IPS DF 4.7 (cell line): ENCODE measurements at regions not wholly inside any gene's neighbourhood (a gene's known extent, or its start where the extent isn't known, plus 50 kb on each side); places are given as distances from the start of the nearest gene placed in this dataset.

ENCODE experiments used
- DNase-seq: peaks from one replicate; pipeline ENCODE4 v3.0.0-alpha.2; 2013; ENCODE audit warnings: low spot score; ENCODE audit errors: extremely low read depth

DNA sequence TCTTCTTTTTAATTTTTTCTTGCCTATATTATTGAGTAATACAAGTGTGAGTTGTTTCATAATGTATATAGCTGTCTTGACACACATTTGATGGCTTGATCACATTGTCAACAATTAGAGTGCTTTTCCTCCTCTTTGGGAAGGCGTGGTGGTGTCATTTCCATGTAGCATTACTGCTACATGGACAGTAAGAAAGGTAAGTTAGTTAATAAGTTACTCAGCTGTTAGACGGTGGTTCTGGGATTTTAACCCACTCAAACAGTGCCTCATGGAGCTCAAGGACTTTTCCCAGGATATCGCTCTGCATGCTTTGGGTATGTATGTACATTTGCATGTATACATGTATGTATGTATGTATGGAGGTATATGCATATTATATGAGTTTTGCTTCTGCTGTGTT lies 94.6 kb downstream of the HAPSTR1 start:
- no peak for DNase-seq

DNA sequence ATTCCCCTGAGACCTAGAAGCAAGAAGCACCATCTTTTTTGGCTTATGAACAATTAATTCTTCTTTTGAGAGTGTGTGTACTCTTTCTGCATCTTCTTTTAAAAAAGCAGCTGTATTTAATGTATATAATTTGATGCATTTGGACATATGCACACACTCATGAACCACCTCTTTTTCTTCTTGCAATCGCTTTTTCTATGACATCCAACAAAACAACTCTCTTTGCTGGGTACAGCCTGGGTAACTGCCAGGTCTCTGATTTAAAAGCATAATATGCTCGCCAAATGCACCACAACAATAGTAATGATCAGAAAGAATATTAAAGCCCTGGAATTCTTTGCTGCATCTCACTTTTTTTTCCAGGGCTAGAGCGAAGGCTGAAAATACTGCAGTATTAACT lies 97.3 kb downstream of the HAPSTR1 start:
- DNase-seq = no peak

DNA sequence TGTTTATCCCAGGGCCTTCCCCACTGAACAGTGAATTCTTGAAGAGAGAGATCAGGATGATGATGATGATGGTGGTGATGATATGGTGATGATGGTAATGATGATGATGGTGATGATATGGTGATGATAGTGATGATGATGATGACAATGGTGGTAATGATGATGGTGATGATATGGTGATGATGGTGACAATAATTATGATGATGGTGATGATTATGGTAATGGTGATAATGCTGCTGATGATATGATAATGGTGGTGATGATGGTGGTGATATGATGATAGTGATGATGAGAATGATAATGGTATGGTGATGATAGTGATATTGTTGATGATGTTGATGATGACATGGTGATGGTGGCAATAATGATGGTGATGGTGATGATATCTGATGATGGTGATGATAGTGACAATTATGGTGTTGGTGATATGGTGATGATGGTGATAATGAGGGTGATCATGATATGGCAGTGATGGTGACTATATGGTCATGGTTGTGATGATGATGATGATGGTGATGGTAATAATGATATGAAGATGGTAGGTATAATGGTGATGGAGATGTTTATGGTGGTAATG lies 99.9 kb downstream of the HAPSTR1 start:
- no peak for DNase-seq

DNA sequence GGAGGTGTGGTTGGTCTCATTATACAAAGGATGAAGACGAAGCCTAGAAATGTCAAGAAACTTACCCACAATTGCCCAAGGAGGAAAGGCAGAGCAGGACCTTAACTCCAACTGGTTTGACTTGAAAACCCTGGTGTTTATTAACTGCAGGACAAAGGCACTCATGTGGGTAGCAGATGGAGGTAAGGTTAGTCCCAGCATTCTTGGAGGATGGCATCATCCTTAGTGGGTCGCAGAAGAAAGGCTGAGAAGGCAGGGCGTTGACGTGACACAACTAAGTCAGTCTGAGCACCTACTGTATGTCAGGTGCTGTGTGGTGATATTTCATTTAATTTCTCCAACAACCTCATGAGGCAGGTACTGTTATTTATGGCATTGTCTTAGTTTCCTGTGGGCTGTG lies 101.3 kb downstream of the HAPSTR1 start:
- DNase-seq = no peak

DNA sequence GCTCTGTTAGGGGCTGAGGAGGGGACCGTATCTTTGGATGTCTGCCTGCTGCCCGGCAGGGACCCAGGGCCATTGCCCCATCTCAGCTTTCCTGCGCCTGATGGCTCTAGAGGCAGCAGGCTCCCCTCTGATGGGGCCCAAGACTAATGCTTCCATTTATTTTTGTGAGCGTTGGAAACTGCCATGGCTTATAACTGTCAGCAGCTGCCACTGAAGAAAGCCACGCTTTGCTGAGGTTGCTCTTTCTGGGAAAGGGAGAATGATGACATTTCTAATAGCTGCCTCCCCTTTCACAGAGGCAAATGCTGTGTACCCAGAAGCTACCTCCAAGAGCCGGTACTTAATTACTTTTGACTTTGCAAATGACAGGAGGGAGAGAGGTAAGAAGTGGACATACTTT lies 103.8 kb downstream of the HAPSTR1 start:
- no peak for DNase-seq

DNA sequence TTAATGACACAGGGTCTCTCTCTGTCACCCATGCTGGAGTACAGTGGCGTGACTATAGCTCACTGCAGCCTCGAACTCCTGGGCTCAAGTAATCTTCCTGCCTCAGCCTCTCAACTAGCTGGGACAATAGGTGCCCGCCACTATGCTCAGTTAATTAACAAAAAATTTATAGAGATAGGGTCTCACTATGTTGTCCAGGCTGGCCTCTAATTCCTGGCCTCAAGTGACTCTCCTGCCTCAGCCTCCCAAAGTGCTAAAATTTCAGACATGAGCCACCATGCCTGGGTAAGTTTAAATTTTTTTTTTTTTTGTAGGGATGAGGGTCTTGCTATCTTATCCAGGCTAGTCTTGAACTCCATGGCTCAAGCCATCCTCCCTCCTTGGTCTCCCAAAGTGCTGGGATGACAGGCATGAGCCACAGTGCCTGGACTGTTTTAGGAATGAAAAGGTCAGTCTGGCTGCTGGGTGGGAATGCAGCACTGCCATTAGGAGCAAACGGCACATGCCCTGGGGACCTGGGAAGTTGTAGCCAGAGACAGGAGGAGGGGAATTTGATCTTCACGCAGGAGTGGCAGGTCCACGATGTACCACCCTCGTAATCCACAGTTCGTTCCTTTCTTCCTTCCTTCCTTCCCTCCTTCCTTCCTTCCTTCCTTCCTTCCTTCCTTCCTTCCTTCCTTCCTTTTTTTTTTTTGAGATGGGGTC lies 106.7 kb downstream of the HAPSTR1 start:
- no peak for DNase-seq

DNA sequence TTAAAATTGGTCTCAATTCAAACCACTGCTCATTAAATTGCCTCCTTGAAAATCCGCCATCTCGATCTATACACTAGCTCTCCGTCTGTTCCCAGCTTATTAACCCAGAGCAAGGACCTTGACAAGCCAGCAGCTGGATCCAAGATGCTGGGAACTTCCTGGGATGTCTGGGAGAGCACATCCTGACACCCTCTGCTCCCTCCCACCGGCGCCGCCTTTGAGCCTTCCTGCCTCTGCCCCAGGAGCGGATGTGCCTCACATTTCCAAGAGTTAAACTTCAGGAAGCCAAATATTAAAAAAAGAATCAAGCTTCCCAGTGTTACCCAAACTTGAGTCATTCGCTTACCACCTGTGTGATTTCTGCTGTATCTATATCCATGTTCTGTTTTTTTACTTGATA lies 107.9 kb downstream of the HAPSTR1 start:
- DNase-seq = no peak

DNA sequence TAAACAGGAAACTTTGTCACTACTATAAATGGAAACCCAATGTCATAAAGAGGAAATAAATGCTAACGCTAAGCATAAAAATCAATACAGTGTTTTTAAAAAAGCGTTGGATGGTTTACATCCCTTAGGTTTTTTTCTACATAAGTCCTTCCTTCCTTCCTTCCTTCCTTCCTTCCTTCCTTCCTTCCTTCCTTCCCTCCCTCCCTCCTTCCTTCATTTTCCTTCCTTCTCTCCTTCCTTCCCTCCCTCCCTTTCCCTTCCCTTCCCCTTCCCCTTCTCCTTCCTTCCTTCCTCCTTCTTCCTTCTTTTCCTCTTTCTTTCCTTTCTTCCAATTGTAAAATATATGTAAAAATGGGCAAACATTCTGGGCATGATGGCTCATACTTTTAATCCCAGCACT lies 108.3 kb downstream of the HAPSTR1 start:
- no peak for DNase-seq

DNA sequence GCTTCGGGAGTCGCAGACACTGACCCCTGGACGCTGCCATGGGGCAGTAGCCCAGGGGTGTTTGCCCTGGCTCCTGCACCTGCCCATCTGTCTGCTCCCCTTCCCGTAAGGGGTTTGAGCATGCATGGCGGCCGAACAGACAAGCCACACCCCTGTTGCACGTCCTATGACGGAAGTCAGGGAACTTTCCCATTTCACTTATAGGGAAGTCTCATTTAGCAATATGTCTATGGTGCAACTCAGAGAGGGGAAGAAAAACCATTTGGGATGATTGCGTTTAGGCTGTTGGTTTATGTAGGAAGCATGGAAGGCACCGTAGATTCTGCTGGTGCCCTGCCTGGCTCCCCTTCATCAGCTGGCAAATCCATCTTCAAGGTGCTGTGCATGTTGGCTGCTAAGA lies 112.5 kb downstream of the HAPSTR1 start:
- no peak for DNase-seq

DNA sequence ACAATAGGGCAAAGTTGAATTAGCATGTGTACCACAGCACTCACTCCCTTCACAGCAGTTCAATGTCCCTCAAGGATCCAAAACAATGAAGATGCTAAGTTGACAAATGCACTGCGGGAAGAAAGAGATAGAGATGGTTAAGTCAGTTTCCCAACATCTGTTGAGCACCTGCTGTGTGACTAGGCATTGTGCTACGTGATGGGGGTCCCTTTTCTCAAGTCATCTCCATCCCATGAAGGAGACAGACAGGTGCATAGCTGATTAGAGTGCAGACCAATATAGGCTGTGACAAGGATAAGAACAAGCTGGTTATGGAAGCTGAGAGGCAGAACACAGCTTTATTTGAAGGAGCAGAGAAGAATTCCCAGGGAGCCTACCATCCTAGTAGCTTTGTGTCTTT lies 114.2 kb downstream of the HAPSTR1 start:
- DNase-seq = no peak

DNA sequence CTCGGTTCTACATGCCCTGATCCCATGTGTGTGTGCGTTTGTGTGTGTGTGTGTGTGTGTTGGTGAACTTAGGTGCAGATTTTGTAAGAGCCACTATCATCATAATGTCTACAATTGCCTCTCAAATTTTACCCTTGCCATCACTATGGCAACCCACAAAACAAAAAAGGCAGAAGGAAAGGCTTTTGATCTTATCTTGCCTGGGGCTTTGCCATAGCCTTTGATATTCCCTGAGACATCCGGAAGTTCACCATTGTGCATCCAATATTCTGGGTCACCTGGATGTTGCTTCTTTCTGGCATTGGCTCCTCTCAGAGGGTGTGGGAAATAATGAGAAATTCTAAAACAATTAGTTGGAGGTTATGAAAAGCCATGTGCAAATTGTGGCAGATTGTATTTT lies 114.7 kb downstream of the HAPSTR1 start:
- no peak for DNase-seq

DNA sequence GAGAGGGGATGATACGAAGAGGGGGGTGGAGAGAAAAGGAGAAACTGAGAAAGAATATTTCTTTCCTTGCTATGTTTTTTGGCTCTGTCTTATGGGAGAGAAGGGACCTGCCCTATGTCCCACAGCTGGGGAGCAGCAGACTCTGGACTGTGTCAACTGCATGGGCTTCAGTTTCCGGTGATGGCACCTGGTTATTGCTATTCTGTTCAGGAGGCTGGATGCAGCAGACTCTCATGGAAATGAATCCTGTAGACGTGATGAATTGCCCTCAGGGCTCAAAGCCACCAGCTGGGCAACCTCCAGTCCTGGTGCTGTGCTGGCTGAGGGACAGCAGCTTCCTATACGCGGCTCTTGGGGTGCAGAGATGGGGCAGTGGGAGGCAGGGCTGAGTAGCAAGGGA lies 121.2 kb downstream of the HAPSTR1 start:
- no peak for DNase-seq

DNA sequence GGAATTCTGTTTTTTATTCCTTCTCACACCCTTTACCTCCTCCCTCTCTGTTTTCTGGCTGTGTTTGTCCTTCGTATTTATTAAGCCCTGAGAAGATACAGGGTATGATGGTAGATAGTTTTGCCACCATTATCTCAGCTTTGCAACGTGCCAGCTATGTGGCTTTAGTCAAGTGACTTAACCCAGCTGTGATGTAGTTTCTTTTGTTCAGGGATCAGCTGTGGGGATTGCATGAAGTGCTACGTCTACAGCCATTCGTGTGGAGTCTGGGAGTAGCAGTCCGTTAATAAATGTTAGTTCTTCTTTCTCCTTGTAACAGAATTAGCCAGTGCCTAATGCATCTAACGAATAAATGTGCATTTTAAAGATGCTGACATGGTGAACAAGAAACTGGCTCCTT lies 128.4 kb downstream of the HAPSTR1 start:
- no peak for DNase-seq

DNA sequence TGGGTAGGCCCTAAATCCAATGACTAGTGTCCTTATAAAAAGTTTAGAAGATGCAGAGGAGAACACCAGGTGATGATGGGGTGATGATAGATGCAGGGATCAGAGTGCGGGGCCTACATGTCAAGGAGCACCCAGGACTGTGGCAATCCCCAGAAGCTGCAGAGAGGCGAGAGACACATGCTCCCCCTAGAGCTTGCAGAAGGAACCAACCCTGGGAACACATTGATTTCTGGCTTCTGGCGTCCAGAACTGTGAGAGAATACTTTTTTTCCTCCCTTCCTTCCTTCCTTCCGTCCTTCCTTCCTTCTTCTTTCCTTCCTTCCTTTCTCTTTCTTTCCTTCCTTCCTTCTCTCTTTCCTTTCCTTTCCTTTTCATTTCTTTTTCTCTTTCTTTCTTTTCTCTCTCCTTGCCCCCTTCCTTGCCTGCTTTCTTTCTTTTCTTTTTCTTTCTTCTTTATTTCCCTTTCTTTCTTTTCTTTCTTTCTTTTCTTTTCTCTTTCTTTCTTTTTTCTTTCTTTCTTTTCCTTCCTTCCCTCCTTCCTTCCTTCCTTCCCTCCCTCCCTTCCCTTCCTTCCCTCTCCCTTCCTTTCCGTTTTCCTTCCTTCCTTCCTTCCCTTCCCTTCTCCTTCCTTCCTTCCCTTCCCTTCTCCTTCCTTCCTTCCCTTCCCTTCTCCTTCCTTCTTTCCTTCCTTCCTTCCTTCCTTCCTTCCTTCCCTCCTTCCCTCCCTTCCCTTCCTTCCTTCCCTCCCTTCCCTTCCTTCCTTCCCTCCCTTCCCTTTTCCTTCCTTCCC lies 134.3 kb downstream of the HAPSTR1 start:
- DNase-seq = peak; percentile 19

DNA sequence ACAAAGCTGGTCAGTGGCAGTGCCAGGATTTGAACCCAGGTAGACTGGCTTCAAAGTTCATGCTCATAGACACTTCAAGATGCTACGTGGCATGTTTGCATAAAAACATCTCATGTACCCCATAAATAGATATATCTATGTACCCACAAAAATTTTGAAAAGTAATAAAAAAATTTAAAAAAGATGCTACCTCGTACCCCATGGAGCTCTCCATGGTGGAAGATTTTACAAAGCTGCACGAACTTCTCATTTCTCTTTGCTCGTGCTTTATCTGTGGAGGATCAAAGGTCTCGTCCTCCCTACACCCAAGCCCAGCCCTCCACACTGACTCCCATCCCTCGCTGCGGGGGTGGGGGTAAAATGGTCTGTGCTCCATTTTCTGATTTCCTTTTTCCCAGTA lies 135.5 kb downstream of the HAPSTR1 start:
- no peak for DNase-seq

DNA sequence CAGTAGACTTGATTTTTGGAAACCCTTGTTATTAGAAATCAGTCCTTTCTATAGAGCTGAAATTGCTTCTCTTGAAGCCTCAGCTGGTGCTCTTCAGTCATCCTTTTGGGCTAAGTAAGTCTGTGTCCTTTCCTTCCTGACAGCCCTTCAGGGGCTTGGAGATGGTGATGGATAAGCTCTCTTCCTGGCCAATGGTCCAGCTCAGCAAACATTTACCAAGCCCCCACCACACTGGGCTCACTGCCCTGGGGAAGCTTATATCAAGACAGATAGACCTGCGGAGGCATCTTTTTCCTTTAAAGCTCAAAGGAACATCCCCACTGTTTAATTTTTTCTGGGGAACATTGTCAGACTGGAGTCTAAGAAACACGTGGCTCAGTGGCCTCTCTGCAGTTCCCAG lies 139.6 kb downstream of the HAPSTR1 start:
- DNase-seq = no peak

DNA sequence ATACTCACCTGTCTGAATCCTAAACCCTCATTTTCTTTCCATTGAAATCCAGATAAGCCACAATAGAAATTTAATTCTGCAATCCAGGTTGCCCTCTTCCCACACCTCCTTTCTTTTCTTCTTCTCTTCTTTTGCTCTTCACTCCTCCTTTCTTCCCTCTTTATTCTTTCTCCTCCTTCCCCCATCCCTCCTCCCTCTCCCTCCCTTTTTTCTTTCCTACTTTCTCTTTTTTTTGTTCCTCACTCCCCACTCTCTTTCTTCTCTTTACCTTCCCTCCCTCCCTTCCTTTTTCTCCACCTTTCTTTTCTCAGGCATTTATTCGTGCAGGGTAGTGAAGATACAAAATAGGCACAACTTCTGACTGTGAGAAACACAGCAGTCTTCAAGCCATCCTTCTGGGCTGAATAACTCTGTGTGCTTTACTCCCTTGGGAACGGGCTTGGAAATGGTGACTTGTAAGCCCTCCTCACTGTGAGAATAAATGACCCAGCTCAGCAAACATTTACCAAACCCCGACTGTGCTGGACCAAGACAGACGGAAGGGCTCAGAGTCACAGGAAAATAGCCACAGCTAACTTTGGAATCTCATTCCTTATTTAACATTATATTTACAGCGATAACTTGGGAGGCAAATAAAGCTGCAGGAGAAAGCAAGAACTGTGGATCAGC lies 140.8 kb downstream of the HAPSTR1 start:
- no peak for DNase-seq

DNA sequence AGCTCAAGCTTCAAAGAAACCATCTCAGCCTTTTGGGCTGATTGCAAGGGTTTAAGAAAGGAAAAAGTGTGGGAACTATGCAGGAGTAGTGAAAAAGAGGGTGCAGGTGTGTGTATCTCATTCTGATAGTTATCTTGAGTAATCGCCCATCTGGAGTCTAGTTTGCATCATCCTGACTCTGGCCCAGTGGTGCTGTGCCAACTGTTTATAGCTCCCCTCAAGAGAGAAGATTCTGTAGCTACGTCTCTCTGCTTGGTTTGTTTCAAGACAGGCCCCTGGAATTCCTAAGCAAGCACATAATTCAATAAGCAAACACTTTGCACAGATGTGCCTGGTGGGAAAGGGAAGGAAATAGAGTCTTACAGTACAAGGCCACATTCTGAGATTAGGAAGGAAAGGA lies 144.4 kb downstream of the HAPSTR1 start:
- no peak for DNase-seq

DNA sequence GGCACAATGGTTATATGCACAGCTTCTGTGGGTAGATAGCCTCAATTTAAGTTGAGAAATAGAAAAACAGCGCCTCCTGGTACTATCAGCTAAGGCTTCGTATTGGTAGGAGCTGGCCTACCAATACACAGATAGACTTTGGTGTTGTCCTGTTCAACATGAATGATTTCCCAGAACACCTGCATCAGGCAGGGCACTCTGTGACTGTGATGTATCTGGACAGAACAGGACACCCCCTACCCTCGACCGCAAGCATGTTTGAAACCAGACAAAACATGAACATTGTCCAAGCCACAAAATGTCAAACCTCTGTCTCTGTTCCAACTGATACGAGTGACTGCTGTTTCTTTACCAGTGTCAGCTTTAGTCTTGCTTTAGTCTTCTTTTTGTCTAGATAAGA lies 144.9 kb downstream of the HAPSTR1 start:
- no peak for DNase-seq

DNA sequence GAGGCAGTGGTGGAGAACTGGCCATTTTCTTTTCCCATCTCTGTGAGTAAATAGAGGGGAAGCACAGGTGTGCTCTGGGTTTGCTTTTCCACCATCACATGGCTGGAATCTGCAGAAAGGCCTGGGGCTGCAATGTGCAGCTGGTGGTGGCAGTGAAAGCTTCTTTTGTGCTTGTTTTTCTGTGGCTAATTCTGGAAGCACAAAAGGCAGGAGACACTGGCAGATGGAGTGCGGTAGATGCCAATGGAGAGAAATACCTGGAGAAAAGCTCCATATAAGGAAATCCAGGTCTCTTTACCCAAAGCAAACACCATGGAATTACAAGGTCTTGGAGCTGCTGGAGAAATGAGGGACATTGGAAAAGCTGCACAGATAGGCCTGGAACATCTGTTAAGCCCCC lies 146.9 kb downstream of the HAPSTR1 start:
- DNase-seq = no peak

DNA sequence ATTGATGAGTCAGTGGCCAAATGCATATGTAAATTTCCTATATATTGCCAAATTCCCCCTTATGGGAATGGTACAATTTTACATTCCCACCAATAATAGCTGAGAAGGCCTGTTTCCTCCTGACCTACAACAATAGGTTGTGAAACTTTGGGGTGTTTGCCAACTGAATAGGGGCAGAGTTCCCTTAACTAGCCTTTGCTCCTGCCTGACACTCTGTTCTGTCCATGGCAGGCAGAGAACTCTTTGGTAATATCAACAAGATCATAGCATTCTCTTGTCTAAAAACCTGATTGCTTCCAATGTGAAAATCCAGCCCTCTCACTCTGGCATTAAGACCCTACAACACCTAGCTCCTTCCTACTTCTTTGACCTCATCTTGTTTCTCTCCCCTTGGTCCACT lies 149.7 kb downstream of the HAPSTR1 start:
- no peak for DNase-seq

DNA sequence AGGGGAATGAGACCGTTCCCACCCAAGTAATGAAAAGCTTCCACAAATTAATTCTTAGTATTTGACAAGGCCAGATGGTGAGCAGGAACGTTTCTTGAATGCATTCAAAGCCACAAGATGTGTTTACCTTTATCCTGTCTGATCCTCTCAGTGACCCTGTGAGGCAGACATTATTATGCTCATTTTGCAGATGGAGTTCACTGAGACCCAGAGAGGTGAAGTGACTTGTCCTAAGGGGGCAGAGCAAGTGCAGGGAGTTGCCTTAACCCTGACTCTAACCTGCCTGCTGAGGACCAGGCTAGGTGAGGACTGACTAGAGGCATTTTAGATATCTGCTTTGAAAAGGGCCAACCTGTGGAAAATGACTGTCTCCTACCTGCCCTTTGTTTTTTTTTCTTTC lies 156.7 kb downstream of the HAPSTR1 start:
- DNase-seq = no peak
